BJ (cell line): ENCODE measurements at regions not wholly inside any gene's neighbourhood (a gene's known extent, or its start where the extent isn't known, plus 50 kb on each side); places are given as distances from the start of the nearest gene placed in this dataset.

Source experiments
- CTCF ChIA-PET: fragments of 350-600 bp; formaldehyde crosslinking; extraction: SDS; loops from one replicate; lab custom pipeline; 2021; ENCODE audit warnings: antibody characterized with exemption, inconsistent platforms; lab: Yijun Ruan, JAX
- POLR2A ChIA-PET: fragments of 300-600 bp; sonication (Branson Sonifier 250); formaldehyde crosslinking; extraction: SDS; loops from one replicate; lab custom pipeline; 2021; ENCODE audit warnings: antibody characterized with exemption; lab: Charles Lee
- DNase-seq: peaks from one replicate; pipeline ENCODE4 v3.0.0-alpha.2; 2011; ENCODE audit warnings: low read depth
- H3K27me3 ChIP-seq: 2 replicates; pipeline ENCODE4 v1.6.0; 2011; ENCODE audit warnings: low read length; ENCODE audit not compliant: control insufficient read depth, insufficient read depth
- H3K36me3 ChIP-seq: 2 replicates; pipeline ENCODE4 v1.5.1; 2011; ENCODE audit warnings: low read length; ENCODE audit not compliant: control insufficient read depth, insufficient read depth
- H3K4me3 ChIP-seq: 2 replicates; pipeline ENCODE4 v1.5.1; 2011; ENCODE audit warnings: low read depth, mild to moderate bottlenecking, control low read depth, low read length
- TF ChIP-seq, protein P1 (sequence below): IDR thresholded peaks from 2 replicates; pipeline ENCODE4 v1.5.1; 2011; ENCODE audit warnings: low read depth, mild to moderate bottlenecking, control low read depth, inconsistent platforms, low read length, moderate library complexity; ENCODE audit not compliant: insufficient read depth

DNA sequence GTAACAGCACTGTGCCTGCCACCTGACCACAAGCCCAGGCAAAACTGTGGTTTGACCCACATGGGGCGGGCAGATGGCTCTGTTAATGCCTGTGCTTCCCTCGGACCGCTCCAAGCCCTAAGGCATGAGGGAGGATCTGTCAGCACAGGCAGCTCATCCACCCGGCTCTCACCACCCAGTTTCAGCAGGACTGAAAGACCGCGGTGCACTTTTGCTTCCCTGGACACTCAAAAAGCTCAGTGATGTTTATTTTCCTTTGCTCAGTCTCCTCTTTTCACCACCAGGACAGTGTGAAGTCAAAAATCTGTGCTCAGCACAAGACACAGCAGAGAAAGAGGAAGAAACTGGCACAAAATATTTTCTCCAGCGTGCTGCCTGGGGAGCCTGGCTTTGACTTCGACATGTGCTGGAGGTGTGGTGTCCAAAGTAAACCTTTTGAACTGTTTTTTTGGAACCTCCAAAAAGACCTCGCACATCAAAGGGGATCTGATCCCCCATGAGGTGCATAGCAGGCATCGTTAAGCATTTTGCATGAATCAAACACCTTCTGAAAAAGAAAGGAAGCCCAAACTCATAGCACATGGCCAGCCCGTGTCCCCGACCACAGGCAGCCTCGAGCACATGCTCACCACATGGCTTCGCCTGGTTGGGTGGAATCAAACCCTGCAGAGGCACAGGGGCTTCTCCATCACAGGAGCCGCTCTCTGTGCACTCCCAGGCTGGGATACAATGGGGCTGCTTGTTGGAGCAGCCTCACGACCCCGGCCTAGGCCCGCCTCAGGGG is 441.7 kb upstream of the JARID2 start:
- Histone ChIP-seq H3K4me3 (no peak overlapping the region), H3K27me3 (no peaks in the 10 kb centered on the region), H3K36me3 (no peaks in the 10 kb centered on the region)
- TF ChIP-seq, protein P1, sequence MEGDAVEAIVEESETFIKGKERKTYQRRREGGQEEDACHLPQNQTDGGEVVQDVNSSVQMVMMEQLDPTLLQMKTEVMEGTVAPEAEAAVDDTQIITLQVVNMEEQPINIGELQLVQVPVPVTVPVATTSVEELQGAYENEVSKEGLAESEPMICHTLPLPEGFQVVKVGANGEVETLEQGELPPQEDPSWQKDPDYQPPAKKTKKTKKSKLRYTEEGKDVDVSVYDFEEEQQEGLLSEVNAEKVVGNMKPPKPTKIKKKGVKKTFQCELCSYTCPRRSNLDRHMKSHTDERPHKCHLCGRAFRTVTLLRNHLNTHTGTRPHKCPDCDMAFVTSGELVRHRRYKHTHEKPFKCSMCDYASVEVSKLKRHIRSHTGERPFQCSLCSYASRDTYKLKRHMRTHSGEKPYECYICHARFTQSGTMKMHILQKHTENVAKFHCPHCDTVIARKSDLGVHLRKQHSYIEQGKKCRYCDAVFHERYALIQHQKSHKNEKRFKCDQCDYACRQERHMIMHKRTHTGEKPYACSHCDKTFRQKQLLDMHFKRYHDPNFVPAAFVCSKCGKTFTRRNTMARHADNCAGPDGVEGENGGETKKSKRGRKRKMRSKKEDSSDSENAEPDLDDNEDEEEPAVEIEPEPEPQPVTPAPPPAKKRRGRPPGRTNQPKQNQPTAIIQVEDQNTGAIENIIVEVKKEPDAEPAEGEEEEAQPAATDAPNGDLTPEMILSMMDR: 0 out of 2 replicates have a peak, but pooled peaks have one; percentile 16
- no peak for DNase-seq
- ChIA-PET POLR2A (no interaction called here), CTCF (interaction anchor here (0.5 kb wide), 1 partner anchor 57 kb away, joined by 3 read pairs; no protein-coding TSS in a partner anchor)

DNA sequence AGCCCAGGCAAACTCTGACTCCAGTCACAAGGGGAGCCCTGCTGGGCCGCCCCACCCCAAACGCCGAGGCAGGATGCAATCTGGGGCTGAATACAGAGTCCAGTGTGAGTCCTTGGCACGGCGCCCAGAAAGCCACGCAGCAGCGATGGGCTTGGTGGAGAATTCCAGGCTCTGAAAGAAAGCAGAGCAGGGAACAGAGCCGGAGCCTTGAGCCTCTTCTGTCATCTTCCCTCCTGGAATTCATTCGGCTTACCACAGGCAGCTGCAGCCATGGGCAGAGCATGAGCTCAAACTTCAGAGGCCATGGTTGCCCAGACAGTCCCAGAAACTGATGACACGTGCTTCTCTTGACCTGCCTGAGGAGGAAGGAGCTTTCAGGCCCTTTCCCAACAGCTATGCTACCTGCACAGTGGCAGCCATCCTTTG is 441.1 kb upstream of the JARID2 start:
- Histone ChIP-seq H3K4me3 (no peak overlapping the region), H3K36me3 (no peaks in the 10 kb centered on the region), H3K27me3 (no peaks in the 10 kb centered on the region)
- TF ChIP-seq, protein P1: no peak
- ChIA-PET CTCF (no interaction called here), POLR2A (no interaction called here)
- peak; percentile 51 for DNase-seq

DNA sequence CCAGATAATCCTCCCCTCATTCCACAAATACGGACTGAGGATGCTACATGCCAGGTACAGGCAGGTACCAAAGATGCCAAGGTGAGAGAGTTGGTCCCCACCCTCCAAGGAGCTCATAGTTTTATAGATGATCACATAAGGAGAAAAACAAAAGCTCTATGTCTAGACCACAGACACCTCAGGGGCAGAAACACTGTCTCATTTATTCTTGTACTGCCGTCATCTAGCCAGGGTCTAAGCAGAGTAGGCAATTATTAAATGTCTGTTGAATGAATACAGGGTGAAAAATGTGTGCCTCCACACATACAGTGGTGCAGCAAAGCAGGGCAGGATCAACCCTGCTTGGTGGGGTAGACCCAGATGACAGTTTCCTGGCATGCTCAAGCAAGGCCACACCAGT is 439.8 kb upstream of the JARID2 start:
- DNase-seq: no peak
- TF ChIP-seq, protein P1: no peak
- CTCF ChIA-PET: interaction anchor here (0.9 kb wide), 1 partner anchor 599 kb away, joined by 3 read pairs; no protein-coding TSS in a partner anchor
- H3K36me3 ChIP-seq: no peaks in the 10 kb centered on the region
- H3K4me3 ChIP-seq: no peak overlapping the region
- POLR2A ChIA-PET: no interaction called here
- no peaks in the 10 kb centered on the region for H3K27me3 ChIP-seq

DNA sequence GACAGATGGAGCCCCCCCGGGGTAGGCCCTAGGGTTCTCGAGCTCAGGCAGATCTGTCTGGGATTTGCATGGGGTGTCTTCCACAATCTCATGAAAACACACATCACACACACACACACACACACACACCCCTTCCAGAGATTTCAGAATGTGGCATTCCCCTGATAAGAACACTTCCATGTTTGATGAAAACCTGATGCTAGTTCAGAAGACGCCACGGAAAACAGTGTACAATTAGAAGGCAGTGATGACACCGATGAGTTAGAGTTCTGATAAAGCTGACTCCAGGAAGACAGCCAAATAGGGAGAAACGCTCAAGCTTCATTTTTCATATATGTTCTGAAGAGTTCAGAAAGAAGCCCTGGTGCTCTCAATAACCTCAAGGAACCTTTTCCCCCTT is 438.7 kb upstream of the JARID2 start:
- ChIA-PET CTCF (interaction anchor here (0.9 kb wide), 1 partner anchor 601 kb away, joined by 3 read pairs; no protein-coding TSS in a partner anchor), POLR2A (no interaction called here)
- TF ChIP-seq, protein P1: no peak
- no peak for DNase-seq
- Histone ChIP-seq H3K36me3 (no peaks in the 10 kb centered on the region), H3K27me3 (no peaks in the 10 kb centered on the region), H3K4me3 (no peak overlapping the region)

DNA sequence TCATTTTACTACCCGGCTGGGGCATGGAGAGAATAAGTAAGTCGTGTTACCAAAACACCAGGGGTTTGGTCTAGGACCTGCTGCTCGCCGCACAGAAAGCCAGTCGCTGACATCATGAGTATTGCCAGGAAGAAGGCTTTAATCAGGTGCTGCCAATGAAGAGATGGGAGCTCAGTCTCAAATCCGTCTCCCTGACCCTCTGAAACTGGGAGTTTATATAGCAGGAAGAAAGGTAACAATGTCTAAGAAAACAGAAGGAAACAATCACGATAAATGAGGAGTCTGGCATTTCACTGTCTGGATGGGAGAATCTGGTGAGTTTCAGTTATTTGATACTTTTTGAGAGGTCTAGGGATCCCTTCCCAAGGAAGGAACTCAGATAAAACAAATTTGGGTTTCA is 437.9 kb upstream of the JARID2 start:
- ChIA-PET CTCF (interaction anchor here (1.2 kb wide), 1 partner anchor 11 kb away, joined by 3 read pairs; no protein-coding TSS in a partner anchor), POLR2A (no interaction called here)
- Histone ChIP-seq H3K36me3 (no peaks in the 10 kb centered on the region), H3K27me3 (no peaks in the 10 kb centered on the region), H3K4me3 (no peak overlapping the region)
- TF ChIP-seq, protein P1: no peak
- DNase-seq: no peak
